GM23248 (cell line): ENCODE measurements at regions not wholly inside any gene's neighbourhood (a gene's known extent, or its start where the extent isn't known, plus 50 kb on each side); places are given as distances from the start of the nearest gene placed in this dataset.
"Not testable (repeated sequence)": the region's sequence is repeated elsewhere in the genome, so short reads cannot be mapped to it uniquely, and the experiment has no call there.

ENCODE experiments used
- EZH2 ChIP-seq: fragments of 200-600 bp; sonication (generic); IDR thresholded peaks from 2 replicates; pipeline ENCODE4 v1.6.1; 2018; ENCODE audit warnings: antibody characterized with exemption, mild to moderate bottlenecking; ENCODE audit not compliant: insufficient read depth, poor library complexity, severe bottlenecking
- EZH2phosphoT487 ChIP-seq: fragments of 200-600 bp; sonication (generic); IDR thresholded peaks from 2 replicates; pipeline ENCODE4 v1.6.1; 2018; ENCODE audit warnings: antibody characterized with exemption, moderate library complexity, mild to moderate bottlenecking, low read depth; ENCODE audit not compliant: insufficient read depth

- TF ChIP-seq EZH2, EZH2phosphoT487: not testable (repeated sequence)
These were observed 1103.1 kb downstream of the OTOL1 start for GRCh38 chr3:162599742-162600141.
